Calu3 (cell line): ENCODE measurements at regions not wholly inside any gene's neighbourhood (a gene's known extent, or its start where the extent isn't known, plus 50 kb on each side); places are given as distances from the start of the nearest gene placed in this dataset.
A peak's percentile ranks its signal among the peaks of the same experiment; 100 is the strongest.

Experiments
- BruUV-seq: library from RNA; stranded (reverse); fragments of 400-500 nt; replicated peaks from 2 replicates; lab custom pipeline; 2021; lab: Mats Ljungman, UMichigan
- CTCF ChIA-PET: fragments of 300-600 bp; sonication (Branson Sonifier 250); formaldehyde crosslinking; loops from one replicate; lab custom pipeline; 2022; ENCODE audit warnings: antibody characterized with exemption; lab: Charles Lee
- DNase-seq: peaks from one replicate; pipeline ENCODE4 v3.0.0; 2022
- H3K27ac Mint-ChIP-seq: one replicate; pipeline ENCODE4 v1.8.0; 2022; ENCODE audit warnings: mixed read lengths; ENCODE audit not compliant: unreplicated experiment
- H3K27me3 Mint-ChIP-seq: one replicate; pipeline ENCODE4 v1.8.0; 2022; ENCODE audit warnings: mixed read lengths; ENCODE audit not compliant: unreplicated experiment
- H3K36me3 Mint-ChIP-seq: one replicate; pipeline ENCODE4 v1.8.0; 2022; ENCODE audit warnings: mild to moderate bottlenecking, moderate library complexity, mixed read lengths; ENCODE audit not compliant: insufficient read depth, unreplicated experiment
- H3K4me1 Mint-ChIP-seq: one replicate; pipeline ENCODE4 v1.8.0; 2022; ENCODE audit warnings: mild to moderate bottlenecking, low read depth, mixed read lengths; ENCODE audit not compliant: unreplicated experiment
- H3K4me3 Mint-ChIP-seq: one replicate; pipeline ENCODE4 v1.8.0; 2022; ENCODE audit warnings: mild to moderate bottlenecking, low read depth, moderate library complexity, mixed read lengths; ENCODE audit not compliant: unreplicated experiment
- H3K9me3 Mint-ChIP-seq: one replicate; pipeline ENCODE4 v1.8.0; 2022; ENCODE audit warnings: low read depth, mixed read lengths; ENCODE audit not compliant: unreplicated experiment
- CTCF ChIP-seq: fragments of 200-600 bp; IDR thresholded peaks from one replicate; pipeline ENCODE4 v1.8.0; 2022; ENCODE audit warnings: antibody characterized with exemption; ENCODE audit not compliant: unreplicated experiment
- intact Hi-C: fragments of 100-400 bp; cut with micrococcal nuclease; formaldehyde crosslinking; loops from one replicate; pipeline ENCODE4 v1.10.0; 2022; ENCODE audit not compliant: unreplicated experiment

- CTCF ChIA-PET: no interaction called here
- Mint-ChIP-seq H3K4me3 (no peak overlapping the region), H3K36me3 (peaks cover 10% of the 10 kb centered on the region), H3K27me3 (no peaks in the 10 kb centered on the region), H3K4me1 (peaks cover 16% of the 10 kb centered on the region), H3K9me3 (no peaks in the 10 kb centered on the region), H3K27ac (peak overlapping the region; percentile 65)
- BruUV-seq: no TSS peak
- DNase-seq: no peak
- no peak for TF ChIP-seq CTCF
- intact Hi-C loops: no loop called here
These were observed 544.3 kb downstream of the EFNB2 start for GRCh38 chr13:105991131-105991530.

GRCh38 chr13:105990256-105990958, 545.1 kb downstream of the EFNB2 start:
- peaks cover 16% of the 10 kb centered on the region for H3K4me1 Mint-ChIP-seq
- TF ChIP-seq CTCF: no peak
- no peaks in the 10 kb centered on the region for H3K27me3 Mint-ChIP-seq
- peaks cover 10% of the 10 kb centered on the region for H3K36me3 Mint-ChIP-seq
- no peaks in the 10 kb centered on the region for H3K9me3 Mint-ChIP-seq
- no peak overlapping the region for H3K4me3 Mint-ChIP-seq
- no TSS peak for BruUV-seq
- intact Hi-C loops: no loop called here
- H3K27ac Mint-ChIP-seq: no peak overlapping the region
- CTCF ChIA-PET: no interaction called here
- DNase-seq: no peak

- H3K4me3 Mint-ChIP-seq: no peak overlapping the region
- CTCF ChIA-PET: no interaction called here
- BruUV-seq: no TSS peak
- no peaks in the 10 kb centered on the region for H3K27me3 Mint-ChIP-seq
- no peaks in the 10 kb centered on the region for H3K36me3 Mint-ChIP-seq
- intact Hi-C loops: loop anchor here (5.0 kb wide), 1 partner anchor 62 kb away; no protein-coding TSS in a partner anchor
- TF ChIP-seq CTCF: no peak
- peak overlapping the region; percentile 52 for H3K27ac Mint-ChIP-seq
- H3K4me1 Mint-ChIP-seq: no peaks in the 10 kb centered on the region
- no peak for DNase-seq
- H3K9me3 Mint-ChIP-seq: no peaks in the 10 kb centered on the region
These were observed 550.8 kb downstream of the EFNB2 start for GRCh38 chr13:105984646-105985045.

- CTCF ChIA-PET: no interaction called here
- no peak for DNase-seq
- TF ChIP-seq CTCF: no peak
- Mint-ChIP-seq H3K36me3 (no peaks in the 10 kb centered on the region), H3K27me3 (no peaks in the 10 kb centered on the region), H3K27ac (peak overlapping the region; percentile 52), H3K9me3 (no peaks in the 10 kb centered on the region), H3K4me3 (no peak overlapping the region), H3K4me1 (no peaks in the 10 kb centered on the region)
- intact Hi-C loops: loop anchor here (5.0 kb wide), 1 partner anchor 62 kb away; no protein-coding TSS in a partner anchor
- BruUV-seq: no TSS peak
These were observed 551.2 kb downstream of the EFNB2 start for GRCh38 chr13:105984236-105984635.
